Gastroesophageal sphincter (tissue), 3 donors: ENCODE measurements at regions not wholly inside any gene's neighbourhood (a gene's known extent, or its start where the extent isn't known, plus 50 kb on each side); places are given as distances from the start of the nearest gene placed in this dataset.
"Not testable (repeated sequence)": the region's sequence is repeated elsewhere in the genome, so short reads cannot be mapped to it uniquely, and the experiment has no call there.

Experiments used
- EP300 ChIP-seq: sonication (generic); formaldehyde crosslinking; IDR thresholded peaks from one replicate; pipeline ENCODE4 v1.6.1; 2017; ENCODE audit warnings: antibody characterized with exemption, mild to moderate bottlenecking
- POLR2AphosphoS5 ChIP-seq: sonication (generic); formaldehyde crosslinking; IDR thresholded peaks from one replicate; pipeline ENCODE4 v1.6.1; 2017; ENCODE audit warnings: antibody characterized with exemption
- TF ChIP-seq, protein P1 (sequence below), 4 experiments: fragments of 200-600 bp in 2 of 4; fragments of 450-650 bp in 2 of 4; sonication (generic) in 1 of 4; IDR thresholded peaks; one replicate each; pipeline ENCODE4 v1.5.1; 2017 to 2019; ENCODE audit warnings: antibody characterized with exemption in 4 of 4, mild to moderate bottlenecking in 2 of 4, moderate library complexity in 2 of 4

GRCh38 chr9:64012014-64012413 lies 1273.0 kb downstream of the FOXD4L5 start:
- TF ChIP-seq, protein P1, sequence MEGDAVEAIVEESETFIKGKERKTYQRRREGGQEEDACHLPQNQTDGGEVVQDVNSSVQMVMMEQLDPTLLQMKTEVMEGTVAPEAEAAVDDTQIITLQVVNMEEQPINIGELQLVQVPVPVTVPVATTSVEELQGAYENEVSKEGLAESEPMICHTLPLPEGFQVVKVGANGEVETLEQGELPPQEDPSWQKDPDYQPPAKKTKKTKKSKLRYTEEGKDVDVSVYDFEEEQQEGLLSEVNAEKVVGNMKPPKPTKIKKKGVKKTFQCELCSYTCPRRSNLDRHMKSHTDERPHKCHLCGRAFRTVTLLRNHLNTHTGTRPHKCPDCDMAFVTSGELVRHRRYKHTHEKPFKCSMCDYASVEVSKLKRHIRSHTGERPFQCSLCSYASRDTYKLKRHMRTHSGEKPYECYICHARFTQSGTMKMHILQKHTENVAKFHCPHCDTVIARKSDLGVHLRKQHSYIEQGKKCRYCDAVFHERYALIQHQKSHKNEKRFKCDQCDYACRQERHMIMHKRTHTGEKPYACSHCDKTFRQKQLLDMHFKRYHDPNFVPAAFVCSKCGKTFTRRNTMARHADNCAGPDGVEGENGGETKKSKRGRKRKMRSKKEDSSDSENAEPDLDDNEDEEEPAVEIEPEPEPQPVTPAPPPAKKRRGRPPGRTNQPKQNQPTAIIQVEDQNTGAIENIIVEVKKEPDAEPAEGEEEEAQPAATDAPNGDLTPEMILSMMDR (IDR thresholded peaks at IDR 0.05), result not testable (repeated sequence)
- TF ChIP-seq EP300, POLR2AphosphoS5: not testable (repeated sequence)
